GM12878 (cell line): ENCODE measurements at regions not wholly inside any gene's neighbourhood (a gene's known extent, or its start where the extent isn't known, plus 50 kb on each side); places are given as distances from the start of the nearest gene placed in this dataset.

Experiments used
- ATF2 ChIP-seq: IDR thresholded peaks from 2 replicates; pipeline ENCODE4 v1.6.1; 2012; ENCODE audit warnings: low read length, inconsistent platforms
- CHD2 ChIP-seq: IDR thresholded peaks from 2 replicates; pipeline ENCODE4 v1.6.1; 2011; ENCODE audit warnings: low read depth, low read length, improper control_type of control experiment, borderline replicate concordance
- EP300 ChIP-seq, 2 experiments: fragments of 150-350 bp in 1 of 2; IDR thresholded peaks; 2 replicates each; pipeline ENCODE4 v1.6.1; 2011 to 2012; ENCODE audit warnings: low read depth in 2 of 2, low read length in 2 of 2, borderline replicate concordance in 1 of 2, improper control_type of control experiment in 1 of 2, inconsistent platforms in 1 of 2; ENCODE audit not compliant: control insufficient read depth in 1 of 2
- NFIC ChIP-seq: IDR thresholded peaks from 2 replicates; pipeline ENCODE4 v1.6.1; 2012; ENCODE audit warnings: low read depth, mild to moderate bottlenecking, inconsistent platforms, low read length, moderate library complexity
- NRF1 ChIP-seq: conservative IDR thresholded peaks from 2 replicates; pipeline ENCODE4 v1.6.1; 2011; ENCODE audit warnings: mild to moderate bottlenecking, low read depth, low read length, improper control_type of control experiment
- POLR2A ChIP-seq: IDR thresholded peaks from 2 replicates; pipeline ENCODE4 v1.6.1; 2011; ENCODE audit warnings: low read depth, mild to moderate bottlenecking, low read length
- POLR2AphosphoS2 ChIP-seq: IDR thresholded peaks from 2 replicates; pipeline ENCODE4 v1.6.1; 2011; ENCODE audit warnings: low read depth, mild to moderate bottlenecking, low read length, improper control_type of control experiment, moderate library complexity
- POLR2AphosphoS5 ChIP-seq: IDR thresholded peaks from 2 replicates; pipeline ENCODE4 v1.6.1; 2011; ENCODE audit warnings: mild to moderate bottlenecking, low read length, inconsistent platforms
- RELA ChIP-seq: fragments of 450-650 bp; IDR thresholded peaks from 2 replicates; pipeline ENCODE4 v1.8.0; 2014; ENCODE audit warnings: borderline replicate concordance; ENCODE audit not compliant: partially characterized antibody
- TF ChIP-seq, protein P1 (sequence below): IDR thresholded peaks from 2 replicates; pipeline ENCODE4 v1.6.1; 2011; ENCODE audit warnings: low read depth, low read length, improper control_type of control experiment, borderline replicate concordance

DNA sequence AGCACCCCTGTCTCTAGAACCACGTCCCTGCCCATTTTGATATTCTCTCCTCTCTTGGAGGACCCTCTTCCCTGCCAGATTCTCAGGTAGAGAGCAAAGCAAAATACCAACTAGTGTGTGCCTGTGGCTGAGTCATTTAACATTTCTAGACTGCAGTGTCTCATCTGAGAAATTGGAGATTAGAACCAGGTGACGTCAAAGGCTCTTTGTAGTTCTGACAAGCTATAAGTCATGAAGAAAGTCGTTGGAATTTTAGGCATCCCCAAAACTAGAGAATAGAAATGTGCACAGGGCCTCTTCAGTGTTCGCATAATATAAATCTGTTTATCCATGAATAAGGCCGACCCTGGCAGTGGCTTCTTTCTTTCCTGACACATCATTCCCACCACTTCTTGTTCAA, 74.4 kb upstream of the TANC1 start:
- TF ChIP-seq NRF1 (no peak), POLR2AphosphoS2 (no peak), CHD2 (no peak), POLR2A (no peak), POLR2AphosphoS5 (no peak), RELA (no peak), EP300 (IDR thresholded peaks at IDR 0.05; ENCODE audit: borderline replicate concordance in 1 of 2, control insufficient read depth in 1 of 2, low read depth in 2 of 2, low read length in 2 of 2) (no peak), ATF2 (no peak), NFIC (no peak)
- TF ChIP-seq, protein P1, sequence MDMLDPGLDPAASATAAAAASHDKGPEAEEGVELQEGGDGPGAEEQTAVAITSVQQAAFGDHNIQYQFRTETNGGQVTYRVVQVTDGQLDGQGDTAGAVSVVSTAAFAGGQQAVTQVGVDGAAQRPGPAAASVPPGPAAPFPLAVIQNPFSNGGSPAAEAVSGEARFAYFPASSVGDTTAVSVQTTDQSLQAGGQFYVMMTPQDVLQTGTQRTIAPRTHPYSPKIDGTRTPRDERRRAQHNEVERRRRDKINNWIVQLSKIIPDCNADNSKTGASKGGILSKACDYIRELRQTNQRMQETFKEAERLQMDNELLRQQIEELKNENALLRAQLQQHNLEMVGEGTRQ = no peak
